CD4-positive, alpha-beta T cell treated with Interleukin-1 beta for 1 hour (primary cell): ENCODE measurements at regions not wholly inside any gene's neighbourhood (a gene's known extent, or its start where the extent isn't known, plus 50 kb on each side); places are given as distances from the start of the nearest gene placed in this dataset.
"Not testable (repeated sequence)": the region's sequence is repeated elsewhere in the genome, so short reads cannot be mapped to it uniquely, and the experiment has no call there.

Experiments used
- DNase-seq, 2 donors: peaks; one replicate each; pipeline ENCODE4 v3.0.0-alpha.2; 2020 to 2022

- no peak for DNase-seq
Measured at GRCh38 chr16:22627043-22627442, 116.4 kb downstream of the NPIPB5 start.

- no peak for DNase-seq
Measured at GRCh38 chr16:22628994-22629393, 118.3 kb downstream of the NPIPB5 start.

DNA sequence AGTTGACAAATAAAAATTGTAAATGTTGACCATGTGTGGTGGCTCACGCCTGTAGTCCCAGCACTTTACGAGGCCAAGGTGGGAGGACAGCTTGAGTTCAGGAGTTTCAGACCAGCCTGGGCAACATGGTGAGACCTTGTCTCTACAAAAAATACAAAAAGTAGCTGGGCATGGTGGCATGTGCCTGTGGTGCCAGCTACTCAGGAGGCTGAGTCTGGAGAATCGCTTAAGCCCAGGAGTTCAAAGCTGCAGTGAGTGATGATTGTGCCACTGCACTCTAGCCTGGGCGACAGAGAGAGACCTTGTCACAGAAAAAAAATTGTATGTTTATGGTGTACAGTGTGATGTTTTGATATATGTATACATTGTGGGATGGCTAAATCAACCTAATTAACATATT is 119.6 kb downstream of the NPIPB5 start:
- DNase-seq: no peak

DNA sequence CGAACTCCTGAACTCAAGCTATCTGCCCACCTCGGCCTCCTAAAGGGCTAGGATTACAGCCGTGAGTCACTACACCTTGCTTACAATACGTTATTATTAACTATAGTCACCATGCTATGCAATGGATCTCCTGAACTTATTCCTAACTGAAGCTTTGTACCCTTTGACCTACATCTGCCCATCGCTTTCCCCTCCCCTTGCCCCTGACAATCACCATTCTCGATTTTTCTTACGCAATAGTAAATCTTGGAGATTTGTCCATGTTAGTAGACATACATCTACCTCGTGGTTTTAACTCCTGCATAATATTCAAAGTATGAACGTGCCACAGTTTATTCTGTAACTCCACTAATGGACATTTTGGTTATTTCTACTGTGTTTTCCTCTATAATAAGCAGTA is 120.6 kb downstream of the NPIPB5 start:
- no peak for DNase-seq

DNA sequence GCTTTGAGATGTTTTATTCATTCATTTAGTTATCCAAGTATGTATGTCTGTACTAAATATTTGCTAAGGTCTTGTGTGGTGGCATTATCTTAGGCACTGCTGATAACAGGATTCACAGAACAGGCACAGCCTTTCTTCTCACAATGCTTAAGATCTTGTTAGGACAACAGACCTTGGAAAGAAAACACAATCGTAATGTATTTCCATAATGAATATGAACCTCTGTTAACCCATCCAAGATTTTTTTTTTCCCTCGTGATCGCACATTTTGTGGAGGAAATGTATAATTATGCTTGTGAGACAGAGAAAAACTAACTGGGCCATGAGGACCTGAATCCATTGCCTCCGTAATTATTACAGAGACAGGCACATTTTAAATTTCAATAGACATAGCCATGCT is 121.9 kb downstream of the NPIPB5 start:
- DNase-seq: no peak

DNA sequence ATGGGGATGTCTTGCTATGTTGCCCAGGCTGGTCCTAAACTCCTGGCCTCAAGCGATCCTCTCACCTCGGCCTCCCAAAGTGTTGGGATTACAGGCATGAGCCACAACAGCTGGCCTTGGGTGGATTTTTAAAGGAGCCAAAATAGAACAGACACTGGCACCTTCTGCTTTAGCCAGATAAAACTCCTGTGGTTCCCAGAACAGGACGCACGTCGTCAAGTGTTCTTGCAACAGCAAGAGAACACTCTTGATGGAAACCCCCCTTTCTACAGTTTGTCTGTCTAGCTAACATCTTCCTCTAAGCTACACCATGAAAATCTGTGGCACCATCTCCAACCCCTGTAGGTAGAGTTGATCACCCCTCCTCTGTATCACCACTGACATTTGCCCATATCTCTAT is 122.6 kb downstream of the NPIPB5 start:
- no peak for DNase-seq

GRCh38 chr16:22633799-22634198 is 123.1 kb downstream of the NPIPB5 start:
- no peak for DNase-seq

DNA sequence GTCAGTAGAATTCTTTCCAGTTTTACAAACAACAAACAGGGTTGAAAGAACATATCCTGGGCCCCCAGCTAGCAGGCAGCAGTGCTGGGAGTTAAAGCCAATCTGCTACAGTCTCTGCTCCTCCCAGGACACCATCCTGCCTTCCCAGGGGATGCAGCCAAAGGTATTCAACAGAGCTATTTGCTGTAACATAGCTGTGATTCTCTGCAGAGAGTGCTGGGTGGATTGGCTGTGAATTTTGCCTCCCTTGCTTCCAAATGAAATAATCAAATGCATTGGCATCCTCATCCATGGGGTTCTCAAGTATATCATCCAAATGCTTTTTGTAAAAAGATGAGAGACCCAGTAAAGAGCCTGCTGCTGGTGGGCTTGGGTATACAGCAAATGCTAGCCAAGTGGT is 124.3 kb downstream of the NPIPB5 start:
- no peak for DNase-seq

DNA sequence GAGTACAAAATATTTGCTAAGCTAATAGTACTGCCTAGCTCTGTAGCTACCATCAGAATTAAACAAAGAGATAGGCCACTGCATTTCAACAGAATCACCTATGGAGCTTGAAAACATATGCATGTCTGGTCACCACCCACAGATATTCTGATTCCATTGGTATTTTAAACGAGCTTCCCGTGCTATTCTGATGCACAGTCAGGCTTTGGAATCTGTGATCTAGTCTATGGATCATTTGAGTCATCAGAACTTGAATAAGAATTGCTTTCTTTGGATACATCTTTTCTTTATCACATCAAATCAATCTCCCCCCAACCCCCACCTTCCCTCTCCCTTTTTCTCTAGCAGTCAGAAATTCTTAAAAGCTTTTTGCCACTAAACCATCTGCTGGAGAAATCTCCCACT is 124.7 kb downstream of the NPIPB5 start:
- no peak for DNase-seq

DNA sequence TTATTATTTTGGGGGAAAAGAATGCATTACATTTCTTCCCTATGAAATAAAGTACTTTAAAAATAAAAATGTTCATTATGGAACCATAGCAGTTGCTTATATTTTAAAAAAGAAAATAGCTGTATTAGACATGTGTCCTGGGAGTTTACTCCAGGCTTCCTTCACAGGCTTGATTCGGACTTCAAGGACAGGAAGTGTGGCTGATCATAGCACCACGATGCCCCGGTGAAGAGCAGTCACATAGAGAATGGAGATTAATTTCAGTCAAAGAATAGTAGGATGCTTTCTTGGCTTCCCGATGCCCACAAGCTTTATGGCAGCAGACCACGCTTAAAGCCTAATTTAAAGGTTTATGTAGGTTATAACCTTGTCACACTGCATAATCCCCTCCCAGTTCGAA is 125.1 kb downstream of the NPIPB5 start:
- no peak for DNase-seq

- no peak for DNase-seq
Measured at GRCh38 chr16:22638393-22639206, 127.9 kb downstream of the NPIPB5 start.

- no peak for DNase-seq
Measured at GRCh38 chr16:22641131-22641628, 130.5 kb downstream of the NPIPB5 start.

DNA sequence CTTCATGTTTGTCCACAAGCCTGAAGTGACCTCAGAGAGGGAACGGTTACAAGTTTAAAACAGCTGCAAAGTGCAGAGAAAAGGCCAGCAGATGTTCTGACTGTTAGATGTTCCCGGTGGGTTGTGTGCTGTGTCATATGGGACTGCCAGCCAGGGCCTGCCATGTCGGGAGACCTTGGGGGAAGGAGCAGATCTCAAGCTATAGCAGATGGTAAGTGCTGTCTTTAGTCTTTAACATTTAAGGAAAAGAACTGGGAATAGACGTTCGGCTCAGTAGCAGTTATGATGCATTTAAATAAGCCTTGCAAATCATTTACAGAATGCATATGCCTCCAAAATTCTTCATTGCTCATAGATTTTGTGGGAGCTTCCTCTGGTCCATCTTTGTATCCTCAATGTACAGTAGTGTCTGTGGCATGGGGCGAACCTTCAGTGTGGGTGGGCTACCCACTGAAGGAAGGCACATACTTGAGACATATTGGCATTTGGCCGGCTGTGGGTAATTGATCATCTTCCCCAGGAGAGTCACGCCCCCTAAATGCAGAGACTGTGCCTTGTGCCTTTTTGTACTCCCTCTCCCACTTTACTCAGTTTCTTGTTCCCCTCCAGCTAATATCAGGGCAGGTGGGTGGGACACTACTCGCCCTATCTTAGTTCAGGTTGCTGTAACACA is 131.9 kb downstream of the NPIPB5 start:
- no peak for DNase-seq

- not testable (repeated sequence) for DNase-seq
Measured at GRCh38 chr16:22643203-22643602, 132.5 kb downstream of the NPIPB5 start.

DNA sequence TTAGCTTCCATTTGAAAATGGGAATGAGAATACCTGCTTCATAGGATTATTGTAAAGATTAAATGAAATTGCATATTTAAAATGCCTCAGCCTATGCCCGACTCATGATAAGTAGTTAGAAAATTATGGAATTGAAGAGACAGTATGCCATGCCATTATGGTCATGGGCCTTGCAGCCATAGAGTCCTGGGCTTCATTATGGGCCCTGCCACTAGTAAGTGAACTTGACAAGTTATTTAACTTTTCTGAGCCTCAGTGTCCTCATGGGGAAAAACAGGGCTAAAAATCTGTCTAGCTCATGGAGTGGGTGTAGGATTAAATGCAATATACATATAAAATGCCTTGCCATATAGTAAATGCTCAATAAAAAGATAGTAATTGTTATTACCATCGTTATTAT is 133.2 kb downstream of the NPIPB5 start:
- DNase-seq: no peak

DNA sequence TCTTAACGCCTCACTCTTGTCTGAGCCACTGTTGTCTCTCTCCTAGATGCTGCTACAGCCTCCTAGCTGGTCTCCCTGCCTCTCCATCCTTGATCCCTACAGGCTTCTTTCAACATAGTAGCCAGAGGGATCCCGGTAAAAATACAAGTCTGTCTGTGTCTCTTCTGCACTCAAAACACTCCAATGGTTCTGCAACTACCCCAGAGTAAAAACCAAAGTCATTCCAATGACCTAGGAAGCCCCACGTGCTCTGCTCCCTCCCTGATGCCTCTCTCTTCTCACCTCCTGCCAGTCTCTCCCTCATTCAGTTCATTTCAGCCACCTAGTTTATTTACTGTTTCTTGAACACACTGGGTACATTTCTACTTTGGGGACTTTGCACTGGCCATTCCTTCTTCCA is 135.2 kb downstream of the NPIPB5 start:
- DNase-seq: no peak

DNA sequence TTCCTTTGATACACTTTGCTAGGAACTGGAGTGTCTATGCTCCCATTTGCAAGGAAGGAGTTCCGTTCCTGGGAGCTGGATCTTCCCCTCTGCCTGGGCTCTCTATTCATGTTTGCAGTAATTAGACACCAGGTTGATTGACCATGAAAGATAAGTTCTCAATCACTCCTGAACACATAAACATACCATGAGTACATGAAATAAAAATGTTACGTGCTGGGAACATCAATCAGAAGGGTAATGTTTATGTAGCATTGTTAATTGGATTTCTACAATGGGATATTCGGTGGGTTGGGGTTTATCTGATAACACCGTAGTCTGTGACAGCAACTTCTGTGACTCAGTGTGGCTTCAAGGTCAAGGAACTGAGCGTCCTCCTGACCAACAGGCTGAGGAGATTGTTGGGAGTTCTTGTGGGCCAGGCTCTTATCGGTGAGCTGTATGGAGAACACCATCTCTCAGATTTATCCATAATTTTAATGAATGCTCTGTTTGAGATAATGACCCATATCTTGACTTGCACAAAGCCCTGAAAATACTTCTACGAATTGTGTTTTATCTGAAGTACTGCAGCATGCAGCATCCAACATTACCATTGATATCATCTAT is 136.4 kb downstream of the NPIPB5 start:
- no peak for DNase-seq

DNA sequence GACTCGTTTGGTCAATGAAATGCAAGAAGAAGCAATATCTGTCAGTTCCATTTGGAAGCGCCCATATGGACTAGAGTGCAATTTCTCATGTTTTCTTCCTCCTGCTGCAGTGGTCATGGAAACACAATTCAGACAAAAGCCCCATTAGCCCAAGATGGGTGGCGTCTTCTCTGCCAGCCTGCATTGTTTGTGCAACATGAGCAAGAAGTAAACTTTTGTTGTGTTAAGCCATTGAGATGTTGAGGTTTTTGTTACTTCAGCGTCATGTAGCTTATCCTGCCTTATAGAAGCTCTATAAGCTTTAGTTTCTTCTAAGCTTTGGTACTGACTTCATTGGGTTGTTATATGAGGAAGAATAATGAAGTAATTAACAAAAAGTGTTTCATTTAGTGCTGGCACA is 137.4 kb downstream of the NPIPB5 start:
- no peak for DNase-seq

DNA sequence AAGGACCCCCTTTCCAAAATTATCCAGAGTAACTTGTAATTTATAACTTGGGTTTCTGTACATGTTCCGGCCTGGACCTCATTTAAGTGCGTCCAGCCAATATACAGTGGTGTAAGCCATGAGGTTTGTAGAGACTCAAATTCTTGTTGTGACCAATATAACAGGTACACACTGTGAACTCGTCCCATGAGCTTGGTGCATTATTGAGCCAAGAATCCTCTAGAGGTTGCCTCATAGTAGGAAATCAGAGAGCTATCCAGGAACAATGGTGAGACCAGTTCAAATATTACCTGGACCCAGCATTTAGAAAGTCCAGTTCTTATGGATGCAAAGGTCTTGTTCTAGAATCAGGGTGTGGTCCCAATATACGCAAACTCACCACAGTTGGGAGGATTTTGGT is 138.2 kb downstream of the NPIPB5 start:
- DNase-seq: no peak

- not testable (repeated sequence) for DNase-seq
Measured at GRCh38 chr16:22651111-22651817, 140.6 kb downstream of the NPIPB5 start.

GRCh38 chr16:22652463-22652845 is 141.8 kb downstream of the NPIPB5 start:
- DNase-seq: no peak

DNA sequence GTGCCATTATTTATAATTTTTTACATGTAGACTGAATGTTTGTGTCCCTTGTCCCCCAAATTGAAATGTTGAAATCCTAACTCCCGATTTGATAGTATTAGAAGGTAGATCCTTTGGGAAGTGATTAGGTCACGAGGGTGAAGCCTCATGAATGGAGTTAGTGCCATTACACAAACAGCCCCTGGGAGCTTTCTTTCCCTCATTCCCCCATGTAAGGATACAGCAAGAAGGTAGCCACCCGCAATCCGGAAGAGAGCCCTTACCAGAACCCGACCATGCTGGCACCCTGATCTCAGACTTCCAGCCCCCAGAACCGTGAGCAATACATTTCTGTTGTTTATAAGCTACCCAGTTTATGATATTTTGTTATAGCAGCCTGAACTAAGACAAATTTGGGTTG is 143.2 kb downstream of the NPIPB5 start:
- no peak for DNase-seq

DNA sequence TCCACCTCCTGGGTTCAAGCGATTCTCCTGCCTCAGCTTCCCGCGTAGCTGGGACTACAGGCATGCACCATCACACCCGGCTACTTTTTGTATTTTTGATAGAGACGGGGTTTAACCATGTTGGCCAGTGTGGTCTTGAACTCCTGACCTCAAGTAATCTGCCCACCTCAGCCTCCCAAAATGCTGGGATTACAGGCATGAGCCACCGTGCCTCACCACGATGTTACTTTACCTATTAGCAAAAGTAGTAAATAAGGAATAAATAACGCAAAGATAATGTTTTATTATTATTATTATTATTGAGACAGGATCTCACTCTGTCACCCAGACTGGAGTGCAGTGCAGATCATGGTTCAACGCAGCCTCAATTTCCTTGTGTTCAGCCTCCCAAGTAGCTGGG is 145.9 kb downstream of the NPIPB5 start:
- DNase-seq: not testable (repeated sequence)
